ENCODE measurements at regions not wholly inside any gene's neighbourhood (a gene's known extent, or its start where the extent isn't known, plus 50 kb on each side); places are given as distances from the start of the nearest gene placed in this dataset.

GRCh38 chr5:9852671-9853070 lies 222.5 kb upstream of the TAS2R1 start:
- TF ChIP-seq, protein P1, sequence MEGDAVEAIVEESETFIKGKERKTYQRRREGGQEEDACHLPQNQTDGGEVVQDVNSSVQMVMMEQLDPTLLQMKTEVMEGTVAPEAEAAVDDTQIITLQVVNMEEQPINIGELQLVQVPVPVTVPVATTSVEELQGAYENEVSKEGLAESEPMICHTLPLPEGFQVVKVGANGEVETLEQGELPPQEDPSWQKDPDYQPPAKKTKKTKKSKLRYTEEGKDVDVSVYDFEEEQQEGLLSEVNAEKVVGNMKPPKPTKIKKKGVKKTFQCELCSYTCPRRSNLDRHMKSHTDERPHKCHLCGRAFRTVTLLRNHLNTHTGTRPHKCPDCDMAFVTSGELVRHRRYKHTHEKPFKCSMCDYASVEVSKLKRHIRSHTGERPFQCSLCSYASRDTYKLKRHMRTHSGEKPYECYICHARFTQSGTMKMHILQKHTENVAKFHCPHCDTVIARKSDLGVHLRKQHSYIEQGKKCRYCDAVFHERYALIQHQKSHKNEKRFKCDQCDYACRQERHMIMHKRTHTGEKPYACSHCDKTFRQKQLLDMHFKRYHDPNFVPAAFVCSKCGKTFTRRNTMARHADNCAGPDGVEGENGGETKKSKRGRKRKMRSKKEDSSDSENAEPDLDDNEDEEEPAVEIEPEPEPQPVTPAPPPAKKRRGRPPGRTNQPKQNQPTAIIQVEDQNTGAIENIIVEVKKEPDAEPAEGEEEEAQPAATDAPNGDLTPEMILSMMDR (IDR thresholded peaks at IDR 0.05), result no peak
- no peak for TF ChIP-seq POLR2A (IDR thresholded peaks at IDR 0.05)

Data from uterus (tissue), 2 donors.